Stimulated activated CD8-positive, alpha-beta memory T cell treated with anti-CD3 and anti-CD28 coated beads, Interleukin-7, amount 100 ng/mL, for 1 hour (primary cell): ENCODE measurements at regions not wholly inside any gene's neighbourhood (a gene's known extent, or its start where the extent isn't known, plus 50 kb on each side); places are given as distances from the start of the nearest gene placed in this dataset.
"Not testable (repeated sequence)": the region's sequence is repeated elsewhere in the genome, so short reads cannot be mapped to it uniquely, and the experiment has no call there.

Experiments used
- DNase-seq, 2 donors: peaks; one replicate each; pipeline ENCODE4 v3.0.0-alpha.2; 2020; ENCODE audit warnings: low read depth in 2 of 2

DNA sequence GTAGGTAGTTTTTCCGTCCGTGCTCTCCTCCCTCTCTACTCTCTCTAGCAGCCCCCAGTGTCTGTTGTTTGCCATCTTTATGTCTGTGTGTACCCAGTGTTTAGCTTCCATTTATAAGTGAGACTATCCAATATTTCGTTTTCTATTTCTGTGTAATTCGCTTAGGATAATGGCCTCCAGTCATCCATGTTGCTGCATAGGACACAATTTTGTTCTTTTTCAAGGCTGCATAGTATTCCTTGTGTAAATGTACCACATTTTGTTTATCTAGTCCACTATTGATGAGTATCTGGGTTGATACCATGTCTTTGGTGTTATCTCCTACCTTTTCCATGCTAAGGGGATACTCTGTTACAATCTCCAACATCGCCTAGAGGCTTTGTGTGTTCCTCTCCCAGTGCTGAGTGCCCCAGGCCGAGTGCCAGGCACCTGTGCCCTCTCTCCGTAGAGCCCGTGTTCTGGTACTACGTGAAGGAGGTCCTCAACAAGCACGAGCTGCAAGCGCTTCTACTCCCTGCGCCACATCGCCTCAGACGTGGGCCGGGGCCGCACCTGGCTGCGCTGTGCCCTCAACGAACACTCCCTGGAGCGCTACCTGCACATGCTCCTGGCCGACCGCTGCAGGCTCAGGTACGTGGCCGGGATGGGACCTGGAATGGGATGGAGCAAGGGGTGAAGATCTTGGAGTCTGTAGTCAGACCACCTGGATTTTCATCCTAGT lies 51.0 kb downstream of the NPIPB11 start:
- DNase-seq, result not testable (repeated sequence)

DNA sequence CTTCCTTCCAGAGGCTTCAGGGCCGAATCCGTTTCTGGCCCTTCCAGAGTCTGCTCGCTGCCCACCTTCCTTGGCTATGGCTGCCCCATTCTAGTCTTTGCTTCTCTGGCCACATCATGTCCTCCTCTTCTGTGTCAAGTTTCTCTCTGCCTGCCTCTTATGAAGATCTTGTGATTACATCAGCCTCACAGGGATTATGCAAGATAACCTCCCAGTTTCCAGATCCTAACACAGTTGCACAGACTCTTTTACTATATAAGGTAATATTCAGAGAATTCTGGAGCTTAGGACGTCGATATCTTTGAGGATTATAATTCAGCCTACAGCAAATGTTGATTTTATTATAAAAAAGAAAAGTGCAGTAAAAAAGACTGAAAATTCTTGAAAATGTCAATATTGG lies 52.1 kb downstream of the NPIPB11 start:
- not testable (repeated sequence) for DNase-seq

DNA sequence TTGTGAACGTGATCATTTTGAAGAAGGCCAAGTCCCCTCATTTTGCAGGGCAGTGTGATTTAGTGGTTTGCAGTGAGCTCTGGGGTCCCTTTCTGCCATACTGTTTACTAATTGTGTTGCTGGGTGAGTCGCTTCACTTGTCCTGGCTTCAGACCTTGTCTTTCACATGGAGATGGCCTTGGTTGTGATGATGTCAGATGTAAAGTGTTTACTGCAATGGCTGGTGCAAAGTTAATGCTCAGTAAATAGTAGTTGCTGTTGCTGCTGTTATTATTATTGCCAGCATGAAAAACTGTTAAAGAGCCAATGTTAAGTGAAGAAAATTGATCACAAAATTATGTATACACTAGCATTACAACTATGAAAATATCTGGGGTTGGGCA lies 53.9 kb downstream of the NPIPB11 start:
- not testable (repeated sequence) for DNase-seq

DNA sequence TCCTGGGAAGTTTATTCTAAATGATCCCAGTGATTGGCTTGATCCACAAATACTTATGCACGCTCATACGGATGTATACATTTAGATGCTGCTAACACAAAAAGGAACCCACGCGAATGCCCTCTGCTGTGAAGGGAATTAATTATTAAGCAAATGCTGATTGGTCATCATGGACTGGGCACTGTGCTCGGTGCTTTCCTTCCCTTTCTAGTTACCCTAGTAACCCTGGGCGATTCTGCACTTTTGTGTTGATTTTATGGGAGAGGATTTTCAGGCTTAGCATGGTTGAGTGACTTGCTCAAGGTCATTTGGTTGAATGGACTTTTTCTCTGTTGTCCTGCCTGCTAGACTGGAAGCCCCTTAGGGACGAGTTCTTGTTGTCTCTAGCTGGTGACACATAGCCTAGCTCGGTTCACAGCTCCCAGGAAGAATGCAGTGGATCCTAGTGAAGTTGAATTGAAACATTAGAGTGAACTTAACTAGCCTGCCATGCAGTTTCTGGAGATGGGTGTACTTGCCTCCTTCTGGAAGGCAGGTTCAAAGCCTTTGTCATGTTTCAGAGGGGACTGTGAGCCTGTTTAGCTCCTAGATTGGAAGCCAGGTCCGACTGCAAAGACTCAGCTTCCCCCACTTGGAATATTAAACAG lies 54.4 kb downstream of the NPIPB11 start:
- DNase-seq, result not testable (repeated sequence)

DNA sequence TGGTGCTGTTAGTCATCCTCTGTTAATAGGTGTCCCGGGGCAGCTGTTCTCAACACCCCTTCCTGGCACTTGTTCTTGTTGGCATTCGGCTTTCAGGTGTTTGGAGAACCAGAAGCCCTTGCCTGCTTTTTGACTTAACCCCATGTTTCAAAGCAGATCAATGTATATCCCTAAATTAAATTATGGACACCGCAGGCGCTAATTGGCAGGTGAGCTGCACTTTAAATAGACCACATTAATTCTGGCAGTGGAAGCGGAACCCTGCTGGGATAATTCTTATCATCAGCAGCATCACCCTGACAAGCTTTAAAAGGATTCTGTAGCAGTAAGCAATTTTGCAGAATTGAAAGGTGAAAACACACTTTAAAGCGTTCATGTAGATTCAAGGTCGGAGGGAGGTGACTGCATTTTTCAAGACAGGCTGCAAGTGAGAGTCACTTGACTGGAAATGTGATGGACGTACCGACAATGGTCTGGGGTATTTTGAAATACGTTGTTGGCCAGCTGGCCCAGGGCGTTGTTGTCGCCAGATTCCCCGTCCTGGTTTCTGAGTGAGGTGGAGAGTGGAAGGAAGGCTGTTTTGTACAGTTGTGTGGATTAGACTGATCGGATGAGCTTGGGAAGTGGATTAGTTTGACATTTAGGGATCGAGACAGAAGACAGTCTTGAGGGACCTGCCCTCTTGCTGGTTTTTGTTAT lies 55.1 kb downstream of the NPIPB11 start:
- DNase-seq, result not testable (repeated sequence)

DNA sequence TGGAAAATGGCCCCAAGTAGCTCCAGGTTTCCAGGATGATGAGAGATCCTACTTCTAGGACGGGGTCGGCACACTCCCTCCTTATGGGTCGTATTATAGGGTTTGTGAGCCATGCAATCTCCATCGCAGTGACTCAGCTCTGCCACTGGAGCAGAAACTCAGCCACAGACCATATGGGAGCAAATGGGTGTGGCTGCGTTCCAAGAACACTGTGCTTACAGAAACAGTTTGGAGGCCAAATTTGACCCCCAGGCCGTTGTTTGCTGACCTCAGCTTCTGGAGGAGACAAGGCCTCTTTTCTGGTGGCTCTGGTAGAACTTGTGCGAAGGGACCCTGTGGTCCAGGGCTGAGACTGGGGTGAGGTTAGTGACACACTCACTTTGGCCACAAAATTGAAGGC lies 56.5 kb downstream of the NPIPB11 start:
- DNase-seq, result not testable (repeated sequence)

DNA sequence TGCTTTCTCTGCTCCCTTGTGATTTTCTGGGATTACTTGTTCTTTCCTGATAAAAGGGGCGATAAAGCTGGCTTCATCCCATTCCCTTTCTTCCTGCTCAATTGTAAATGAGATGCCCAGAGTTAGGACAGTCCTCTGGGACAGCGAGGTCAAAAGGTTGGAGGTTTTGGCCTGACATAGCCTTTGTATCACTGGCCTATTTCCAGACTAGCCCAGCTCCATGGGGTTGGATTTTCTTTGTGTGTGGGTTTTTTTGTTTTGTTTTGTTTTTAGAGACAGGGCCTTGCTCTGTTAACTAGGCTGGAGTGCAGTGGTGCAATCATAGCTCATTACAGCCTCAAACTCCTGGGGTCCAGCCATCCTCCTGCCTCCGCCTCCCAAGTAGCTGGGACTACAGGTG lies 57.8 kb downstream of the NPIPB11 start:
- not testable (repeated sequence) for DNase-seq

DNA sequence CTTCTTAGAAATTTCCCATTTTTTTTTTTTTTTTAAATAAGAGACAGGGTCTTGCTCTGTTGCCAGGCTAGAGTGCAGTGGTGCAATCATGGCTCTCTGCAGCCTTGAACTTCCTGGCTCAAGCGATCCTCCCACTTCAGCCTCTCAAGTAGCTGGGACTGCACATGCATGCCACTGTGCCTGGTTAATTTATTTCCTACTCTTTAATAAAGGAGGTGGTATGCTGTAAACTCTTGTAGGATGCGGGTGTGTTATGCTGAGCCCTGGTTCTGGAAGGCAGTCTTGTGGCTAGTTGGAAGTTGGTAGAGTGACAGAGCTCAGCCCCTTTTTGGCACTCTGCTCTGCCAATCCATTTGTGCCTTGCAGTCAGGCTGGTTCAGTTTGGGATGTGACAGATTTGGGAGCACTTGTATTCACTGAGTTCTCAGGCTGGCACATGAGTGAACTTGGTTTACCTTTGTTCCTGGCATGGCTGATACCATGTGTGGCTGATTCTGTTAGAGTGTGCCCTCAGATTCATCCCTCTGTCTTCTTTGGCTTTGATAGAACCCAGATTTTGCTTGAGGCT lies 58.3 kb downstream of the NPIPB11 start:
- not testable (repeated sequence) for DNase-seq

DNA sequence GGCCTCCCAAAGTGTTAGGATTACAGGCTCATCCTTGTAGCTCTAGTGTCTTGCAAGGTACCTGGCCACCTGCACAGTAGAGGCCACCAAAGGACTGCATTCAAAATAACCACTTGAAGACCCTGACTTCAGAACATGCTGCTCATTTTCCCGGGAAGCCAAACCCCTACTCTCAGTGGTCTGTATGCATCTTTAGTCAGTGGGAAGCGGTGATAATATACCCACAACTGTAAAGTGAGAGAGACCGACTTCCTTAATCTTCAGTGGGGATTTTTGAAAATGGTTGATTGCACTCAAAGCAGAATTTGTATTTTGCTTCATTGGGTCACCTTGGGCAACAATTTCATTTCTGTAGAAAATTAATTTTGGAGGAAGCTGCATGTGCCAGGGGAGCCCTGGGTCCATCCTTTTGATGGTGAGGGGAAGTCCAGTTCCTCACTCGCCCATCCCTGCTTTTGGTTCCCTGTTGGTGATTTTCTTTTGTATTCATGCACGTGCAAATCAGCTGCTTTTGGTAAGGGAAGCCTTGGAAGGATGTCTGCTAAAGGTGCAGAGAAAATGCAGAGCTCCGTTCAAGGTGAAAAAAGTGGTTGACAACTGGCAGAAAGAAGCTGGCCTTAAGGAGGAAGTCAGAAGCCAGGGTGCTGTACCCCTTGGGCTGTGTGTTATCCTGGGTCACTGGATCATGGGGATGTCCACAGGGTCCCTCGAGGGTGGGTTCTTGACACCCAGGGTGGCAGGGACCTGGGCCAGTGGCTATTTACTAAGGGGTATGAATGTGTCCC lies 59.5 kb downstream of the NPIPB11 start:
- not testable (repeated sequence) for DNase-seq

DNA sequence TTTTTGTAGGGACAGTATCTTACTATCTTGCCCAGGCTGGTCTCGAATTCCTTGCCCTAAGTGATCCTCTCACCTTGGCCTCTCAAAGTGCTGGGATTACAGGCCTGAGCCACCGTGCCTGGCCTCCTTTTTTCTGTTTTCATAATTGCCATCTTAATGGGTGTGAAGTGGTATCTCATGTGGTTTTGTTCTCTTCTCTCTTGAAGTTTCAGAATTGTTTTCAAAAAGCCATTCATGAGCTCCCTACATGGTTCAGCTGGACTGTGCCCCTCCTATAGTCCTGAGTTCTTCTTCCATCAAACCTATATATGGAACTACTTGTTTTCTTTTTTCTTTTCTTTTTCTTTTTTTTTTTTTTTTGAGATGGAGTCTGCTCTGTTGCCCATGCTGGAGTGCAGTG lies 60.3 kb downstream of the NPIPB11 start:
- DNase-seq, result not testable (repeated sequence)

DNA sequence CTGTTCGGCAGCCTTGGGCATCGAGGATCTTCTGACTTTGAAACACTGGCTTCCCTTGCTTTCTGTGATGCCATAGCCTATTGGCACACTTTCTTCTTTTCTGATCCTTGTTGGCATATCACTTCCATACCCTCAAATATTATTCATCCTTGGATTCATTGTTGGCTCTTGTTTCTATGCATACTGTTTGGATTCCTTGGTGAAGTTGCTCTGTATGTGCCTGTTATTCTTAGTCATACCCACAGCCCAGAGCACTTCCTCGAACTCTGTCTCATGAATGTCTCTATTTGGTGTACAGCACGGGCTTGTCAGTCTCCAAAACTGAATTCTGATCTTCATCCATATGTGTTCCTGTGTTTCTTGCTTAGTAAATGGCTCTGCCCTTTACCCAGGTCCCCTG lies 63.6 kb downstream of the NPIPB11 start:
- not testable (repeated sequence) for DNase-seq

DNA sequence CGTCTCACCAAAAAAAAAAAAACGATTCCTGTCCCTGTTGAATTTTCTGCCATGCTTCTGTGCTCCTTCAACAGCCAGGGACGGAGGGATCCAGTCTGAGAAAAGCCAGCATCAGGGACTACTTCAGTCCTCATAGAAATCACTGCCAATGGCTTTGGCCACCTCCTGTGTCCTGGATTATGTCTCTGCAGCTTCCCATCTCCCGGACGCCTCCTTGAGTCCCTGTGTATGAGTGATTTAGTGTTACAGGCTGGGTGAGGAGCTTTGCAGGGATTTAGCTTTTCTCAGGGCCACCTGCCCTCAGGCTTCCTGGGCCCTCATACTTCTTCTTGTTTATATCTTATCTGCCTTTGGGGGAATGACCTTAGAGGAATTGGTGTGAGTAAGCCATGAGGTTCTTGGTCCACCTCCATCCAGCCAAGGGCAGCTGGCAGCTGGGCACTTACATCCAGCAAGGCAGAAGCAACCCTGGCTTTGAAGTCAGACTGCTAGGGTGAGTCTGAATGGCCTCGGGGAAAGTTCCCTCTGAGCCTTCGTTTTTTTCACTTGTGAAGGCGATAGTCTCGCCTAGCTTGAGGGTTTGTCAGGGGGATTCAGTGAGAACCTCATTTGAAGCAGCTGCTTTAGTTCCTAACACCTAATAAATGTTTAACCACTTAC lies 65.6 kb downstream of the NPIPB11 start:
- not testable (repeated sequence) for DNase-seq

DNA sequence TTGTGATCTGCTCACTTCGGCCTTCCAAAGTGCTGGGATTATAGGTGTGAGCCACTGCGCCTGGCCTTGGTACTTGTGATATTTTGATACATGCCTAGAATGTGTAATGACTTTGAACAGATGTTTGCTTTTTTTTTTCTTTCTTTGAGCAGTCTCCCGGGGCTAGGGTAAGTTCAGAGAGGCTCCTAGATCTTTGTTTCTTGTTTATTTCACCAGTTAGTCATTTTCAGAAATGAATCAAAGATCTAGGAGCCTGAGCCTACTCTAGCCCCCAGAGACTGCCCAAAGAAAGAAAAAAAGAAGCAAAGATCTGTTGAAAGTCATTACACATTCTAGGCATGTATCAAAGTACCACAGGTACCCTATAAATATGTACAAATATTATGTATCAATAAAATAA lies 66.3 kb downstream of the NPIPB11 start:
- DNase-seq, result not testable (repeated sequence)

DNA sequence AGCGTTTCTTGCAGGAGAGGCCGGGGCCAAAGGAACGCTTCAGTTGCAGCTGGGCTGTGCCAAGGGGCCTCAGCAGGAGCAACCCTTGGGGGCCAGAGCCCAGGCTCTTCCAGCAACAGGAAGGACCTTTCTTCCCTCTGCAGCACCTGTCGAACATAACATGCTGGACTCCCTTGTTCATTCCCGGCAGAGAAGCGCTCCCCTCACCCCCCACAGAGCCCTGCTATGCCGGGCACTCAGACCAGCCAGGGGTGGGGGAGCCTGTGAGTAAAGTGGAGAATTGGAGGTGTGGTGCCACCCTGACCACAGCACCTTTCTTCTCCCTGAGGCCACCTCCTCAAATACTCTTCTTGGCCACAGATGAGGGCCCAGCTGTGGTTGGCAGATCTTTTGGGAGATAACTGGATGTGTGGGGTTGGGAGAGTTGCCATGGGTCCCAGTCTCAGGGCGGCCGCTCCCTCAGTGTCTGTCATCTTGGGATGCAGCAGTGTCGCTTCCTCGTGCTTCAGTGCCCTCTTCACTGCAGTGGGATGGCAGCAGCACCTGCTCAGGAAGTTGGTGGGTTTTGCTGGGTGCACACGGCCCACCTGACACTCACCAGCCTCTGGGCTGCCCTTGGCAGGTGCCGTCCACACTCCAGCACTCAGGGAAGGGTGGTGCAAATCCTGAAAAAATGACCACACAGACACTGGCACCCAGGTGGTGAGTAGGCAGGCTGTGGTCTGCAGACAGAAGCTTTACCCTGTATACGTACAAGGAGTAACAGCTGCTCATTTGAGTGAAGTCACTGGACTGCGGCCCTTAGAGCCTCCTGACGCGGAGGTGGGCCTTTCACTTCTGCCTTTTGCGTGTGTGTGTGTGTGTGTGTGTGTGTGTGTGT lies 67.5 kb downstream of the NPIPB11 start:
- DNase-seq, result not testable (repeated sequence)

DNA sequence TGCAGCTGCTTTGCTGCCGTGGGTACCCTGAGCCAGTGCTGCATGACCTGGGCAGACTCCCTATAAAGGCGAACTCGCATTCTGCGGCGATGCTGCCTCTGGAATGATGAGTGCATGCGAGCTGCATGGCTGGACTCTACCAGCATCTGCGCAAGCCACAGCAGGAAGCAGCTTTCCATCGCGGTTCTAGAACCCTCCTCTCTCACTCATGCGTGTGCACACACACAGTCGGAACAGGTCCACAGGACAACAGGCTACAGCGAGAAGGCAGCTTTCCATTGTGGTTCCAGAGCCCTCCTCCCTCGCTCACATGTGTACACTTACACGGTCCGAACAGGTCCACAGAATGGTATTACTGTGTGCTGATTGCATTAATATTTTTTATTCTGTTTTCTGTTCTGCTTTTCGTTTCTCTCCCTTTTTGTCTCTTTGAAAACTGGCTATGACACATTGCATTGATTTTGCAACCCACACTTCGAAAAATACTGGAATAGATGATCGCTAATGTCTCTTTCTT lies 69.1 kb downstream of the NPIPB11 start:
- DNase-seq, result not testable (repeated sequence)

DNA sequence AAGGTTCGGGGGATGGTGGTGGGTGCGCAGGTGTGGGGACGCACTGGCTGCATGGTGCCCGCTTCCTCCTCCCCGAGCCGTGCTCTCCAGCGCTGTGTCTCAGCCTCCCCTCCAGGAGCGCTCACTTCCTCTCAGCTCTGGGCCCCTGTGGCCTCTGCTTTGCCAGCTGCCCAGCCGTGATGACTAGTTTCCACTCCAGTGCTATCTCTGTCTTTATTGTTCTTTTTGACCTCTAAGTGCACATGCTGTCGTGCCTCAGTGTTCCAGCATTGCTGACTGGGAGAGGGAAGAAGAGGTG lies 71.0 kb downstream of the NPIPB11 start:
- not testable (repeated sequence) for DNase-seq

DNA sequence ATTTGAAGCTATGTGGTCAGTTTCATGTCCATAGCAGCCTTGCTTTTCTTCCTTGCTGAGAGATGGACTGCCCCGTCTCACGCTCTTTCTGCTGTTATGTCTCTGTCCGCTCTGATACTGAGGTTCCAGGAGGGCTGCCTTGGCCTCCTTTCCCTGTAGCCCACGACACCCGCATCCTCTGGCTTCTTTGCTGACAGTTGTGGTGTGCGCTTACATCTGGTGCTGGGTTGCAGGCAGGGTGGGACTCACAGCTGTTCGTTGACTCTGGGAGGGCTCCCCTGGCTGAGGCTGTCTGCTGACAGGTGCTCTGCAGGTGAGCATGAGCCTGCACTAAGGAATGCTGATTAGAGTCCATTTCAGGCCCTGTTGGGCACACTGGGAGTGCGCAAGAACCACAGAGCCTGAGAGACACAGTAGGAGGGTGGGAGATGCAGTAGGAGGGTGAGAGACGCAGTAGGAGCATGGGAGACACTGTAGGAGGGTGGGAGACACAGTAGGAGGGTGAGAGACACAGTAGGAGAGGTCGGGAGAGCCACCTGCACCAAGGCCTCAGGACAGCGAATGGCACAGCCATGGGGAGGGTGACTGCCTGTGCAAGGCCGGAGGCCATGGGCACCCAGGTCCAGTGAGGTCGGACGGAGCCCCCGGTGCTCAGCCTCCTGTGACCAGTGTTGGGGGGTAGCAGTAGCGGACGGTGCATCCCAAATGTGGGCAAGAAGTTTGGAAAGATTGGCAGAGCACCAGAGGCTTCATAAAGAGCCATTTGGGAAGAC lies 71.5 kb downstream of the NPIPB11 start:
- not testable (repeated sequence) for DNase-seq

DNA sequence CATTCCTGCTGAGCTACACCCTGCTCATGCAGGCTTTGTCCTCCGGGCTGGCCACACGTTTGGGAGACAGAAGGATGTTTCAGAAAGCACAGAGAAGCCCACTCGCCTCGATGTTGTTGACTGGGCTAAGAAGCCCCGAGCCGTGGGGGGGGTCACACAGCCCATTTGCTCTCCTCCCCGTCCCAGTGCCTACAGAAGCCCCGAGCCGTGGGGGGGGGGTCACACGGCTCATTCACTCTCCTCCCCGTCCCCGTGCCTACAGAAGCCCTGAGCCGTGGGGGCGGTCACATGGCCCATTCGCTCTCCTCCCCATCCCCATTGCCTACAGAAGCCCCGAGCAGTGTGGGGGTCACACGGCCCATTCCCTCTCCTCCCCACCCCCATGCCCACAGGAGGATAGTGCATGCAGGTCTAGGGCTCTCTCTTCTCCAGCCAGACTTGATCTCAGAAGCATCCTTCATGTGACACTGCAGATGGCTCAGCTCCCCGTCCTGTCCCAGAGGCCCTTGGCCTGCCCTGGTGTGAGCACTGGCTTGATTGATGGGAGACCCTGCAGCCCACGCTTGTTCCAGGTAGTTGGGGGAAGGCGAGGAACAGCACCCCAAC lies 72.9 kb downstream of the NPIPB11 start:
- DNase-seq, result not testable (repeated sequence)

DNA sequence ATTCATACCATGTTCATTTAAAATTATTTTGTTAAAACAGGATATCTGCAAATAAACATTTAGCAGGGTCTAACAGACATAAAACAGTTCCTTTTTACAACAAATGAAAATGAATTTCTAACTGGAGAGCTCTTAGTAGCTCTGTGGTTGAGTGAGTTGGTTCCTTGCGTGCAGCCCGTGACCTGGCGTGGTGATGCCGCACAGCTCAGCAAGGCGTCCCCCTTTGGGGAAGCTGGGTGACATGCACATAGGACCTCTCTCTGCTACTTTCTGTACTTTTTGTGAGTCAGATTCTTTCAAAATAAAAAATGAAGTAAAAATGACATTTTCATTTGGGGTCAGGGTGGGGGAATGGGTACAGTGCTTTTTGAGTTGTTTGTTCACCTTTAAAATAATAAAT lies 75.9 kb downstream of the NPIPB11 start:
- DNase-seq, result not testable (repeated sequence)
